ENCODE measurements at regions not wholly inside any gene's neighbourhood (a gene's known extent, or its start where the extent isn't known, plus 50 kb on each side); places are given as distances from the start of the nearest gene placed in this dataset.
"Not testable (repeated sequence)": the region's sequence is repeated elsewhere in the genome, so short reads cannot be mapped to it uniquely, and the experiment has no call there.

GRCh38 chr2:57207191-57207590 is 839.4 kb upstream of the VRK2 start:
- Mint-ChIP-seq H3K27me3 (ENCODE audit: low read depth) (peaks cover 9% of the 10 kb centered on the region), H3K4me1 (ENCODE audit: low read depth) (no peaks in the 10 kb centered on the region), H3K27ac (ENCODE audit: unreplicated experiment) (no peak overlapping the region), H3K4me3 (ENCODE audit: unreplicated experiment) (no peak overlapping the region), H3K36me3 (ENCODE audit: low read depth) (no peaks in the 10 kb centered on the region), H3K9me3 (ENCODE audit: low read depth) (peaks cover 8% of the 10 kb centered on the region)
- no peak for TF ChIP-seq CTCF (IDR thresholded peaks at IDR 0.05)
- DNase-seq (ENCODE audit: low spot score) = no peak

- Mint-ChIP-seq H3K4me3 (ENCODE audit: unreplicated experiment) (no peak overlapping the region), H3K9me3 (ENCODE audit: low read depth) (peaks cover 8% of the 10 kb centered on the region), H3K27ac (ENCODE audit: unreplicated experiment) (no peak overlapping the region), H3K4me1 (ENCODE audit: low read depth) (no peaks in the 10 kb centered on the region), H3K27me3 (ENCODE audit: low read depth) (peaks cover 10% of the 10 kb centered on the region), H3K36me3 (ENCODE audit: low read depth) (no peaks in the 10 kb centered on the region)
- TF ChIP-seq CTCF (IDR thresholded peaks at IDR 0.05) = no peak
- DNase-seq (ENCODE audit: low spot score) = no peak
These were observed 836.8 kb upstream of the VRK2 start for GRCh38 chr2:57209799-57210198.

GRCh38 chr2:57210855-57211254 is 835.8 kb upstream of the VRK2 start:
- Mint-ChIP-seq H3K36me3 (ENCODE audit: low read depth) (no peaks in the 10 kb centered on the region), H3K27ac (ENCODE audit: unreplicated experiment) (no peak overlapping the region), H3K27me3 (ENCODE audit: low read depth) (peaks cover 10% of the 10 kb centered on the region), H3K4me1 (ENCODE audit: low read depth) (no peaks in the 10 kb centered on the region), H3K9me3 (ENCODE audit: low read depth) (peaks cover 8% of the 10 kb centered on the region), H3K4me3 (ENCODE audit: unreplicated experiment) (no peak overlapping the region)
- TF ChIP-seq CTCF (IDR thresholded peaks at IDR 0.05) = no peak
- DNase-seq (ENCODE audit: low spot score) = no peak

GRCh38 chr2:57217013-57217412 is 829.6 kb upstream of the VRK2 start:
- TF ChIP-seq CTCF (IDR thresholded peaks at IDR 0.05) = no peak
- peaks cover 6% of the 10 kb centered on the region for H3K27me3 Mint-ChIP-seq (ENCODE audit: low read depth)
- no peaks in the 10 kb centered on the region for H3K36me3 Mint-ChIP-seq (ENCODE audit: low read depth)
- H3K9me3 Mint-ChIP-seq (ENCODE audit: low read depth) = peaks cover 22% of the 10 kb centered on the region
- DNase-seq (ENCODE audit: low spot score) = no peak
- H3K4me3 Mint-ChIP-seq (ENCODE audit: unreplicated experiment) = no peak overlapping the region
- no peak overlapping the region for H3K27ac Mint-ChIP-seq (ENCODE audit: unreplicated experiment)
- no peaks in the 10 kb centered on the region for H3K4me1 Mint-ChIP-seq (ENCODE audit: low read depth)

GRCh38 chr2:57218206-57218605 is 828.4 kb upstream of the VRK2 start:
- Mint-ChIP-seq H3K9me3 (ENCODE audit: low read depth) (peaks cover 22% of the 10 kb centered on the region), H3K36me3 (ENCODE audit: low read depth) (no peaks in the 10 kb centered on the region), H3K4me3 (ENCODE audit: unreplicated experiment) (no peak overlapping the region), H3K27me3 (ENCODE audit: low read depth) (peaks cover 6% of the 10 kb centered on the region), H3K27ac (ENCODE audit: unreplicated experiment) (no peak overlapping the region), H3K4me1 (ENCODE audit: low read depth) (no peaks in the 10 kb centered on the region)
- no peak for DNase-seq (ENCODE audit: low spot score)
- TF ChIP-seq CTCF (IDR thresholded peaks at IDR 0.05) = no peak

- not testable (repeated sequence) for H3K4me1 Mint-ChIP-seq (ENCODE audit: low read depth); H3K4me3 Mint-ChIP-seq (ENCODE audit: unreplicated experiment); H3K27me3 Mint-ChIP-seq (ENCODE audit: low read depth); H3K27ac Mint-ChIP-seq (ENCODE audit: unreplicated experiment); H3K36me3 Mint-ChIP-seq (ENCODE audit: low read depth); DNase-seq (ENCODE audit: low spot score); H3K9me3 Mint-ChIP-seq (ENCODE audit: low read depth)
These were observed 816.9 kb upstream of the VRK2 start for GRCh38 chr2:57229706-57230105.

- not testable (repeated sequence) for H3K9me3 Mint-ChIP-seq (ENCODE audit: low read depth); DNase-seq (ENCODE audit: low spot score); H3K4me1 Mint-ChIP-seq (ENCODE audit: low read depth); H3K27me3 Mint-ChIP-seq (ENCODE audit: low read depth); H3K27ac Mint-ChIP-seq (ENCODE audit: unreplicated experiment); H3K4me3 Mint-ChIP-seq (ENCODE audit: unreplicated experiment); H3K36me3 Mint-ChIP-seq (ENCODE audit: low read depth)
These were observed 814.3 kb upstream of the VRK2 start for GRCh38 chr2:57232341-57232740.

GRCh38 chr2:57251495-57251894 is 795.1 kb upstream of the VRK2 start:
- not testable (repeated sequence) for H3K4me1 Mint-ChIP-seq (ENCODE audit: low read depth); H3K4me3 Mint-ChIP-seq (ENCODE audit: unreplicated experiment); DNase-seq (ENCODE audit: low spot score); H3K27me3 Mint-ChIP-seq (ENCODE audit: low read depth); H3K27ac Mint-ChIP-seq (ENCODE audit: unreplicated experiment); H3K36me3 Mint-ChIP-seq (ENCODE audit: low read depth)
- H3K9me3 Mint-ChIP-seq (ENCODE audit: low read depth) = peaks cover 28% of the 10 kb centered on the region

- not testable (repeated sequence) for H3K27me3 Mint-ChIP-seq (ENCODE audit: low read depth); DNase-seq (ENCODE audit: low spot score); H3K27ac Mint-ChIP-seq (ENCODE audit: unreplicated experiment); H3K4me1 Mint-ChIP-seq (ENCODE audit: low read depth); H3K4me3 Mint-ChIP-seq (ENCODE audit: unreplicated experiment); H3K36me3 Mint-ChIP-seq (ENCODE audit: low read depth)
- peaks cover 19% of the 10 kb centered on the region for H3K9me3 Mint-ChIP-seq (ENCODE audit: low read depth)
These were observed 770.2 kb upstream of the VRK2 start for GRCh38 chr2:57276408-57276807.
